ENCODE measurements at regions not wholly inside any gene's neighbourhood (a gene's known extent, or its start where the extent isn't known, plus 50 kb on each side); places are given as distances from the start of the nearest gene placed in this dataset.

- no peaks in the 10 kb centered on the region for H3K9me3 ChIP-seq
- no peak overlapping the region for H3K27ac ChIP-seq
- intact Hi-C loops (cut with DNase I): no loop called here
- WGBS, 3 donors: 74 to 80% (median 78%) methylated on average over 14 of the region's 14 CpGs
- no peaks in the 10 kb centered on the region for H3K36me3 ChIP-seq
- DNase-seq: no peak
- no peaks in the 10 kb centered on the region for H3K4me1 ChIP-seq (ENCODE audit: insufficient read depth)
- H3K27me3 ChIP-seq: no peaks in the 10 kb centered on the region
- no peak overlapping the region for H3K4me3 ChIP-seq
- no peak for TF ChIP-seq CTCF (IDR thresholded peaks at IDR 0.05)
- TF ChIP-seq POLR2A (IDR thresholded peaks at IDR 0.05): no peak
- TF ChIP-seq EP300 (IDR thresholded peaks at IDR 0.05): no peak
Observed at GRCh38 chr17:77720946-77721845, 237.3 kb upstream of the TNRC6C start.

GRCh38 chr17:77721846-77722160 lies 236.7 kb upstream of the TNRC6C start:
- intact Hi-C loops (cut with DNase I): no loop called here
- Histone ChIP-seq H3K36me3 (no peaks in the 10 kb centered on the region), H3K4me3 (no peak overlapping the region), H3K9me3 (no peaks in the 10 kb centered on the region), H3K27ac (no peak overlapping the region), H3K4me1 (ENCODE audit: insufficient read depth) (no peaks in the 10 kb centered on the region), H3K27me3 (no peaks in the 10 kb centered on the region)
- TF ChIP-seq POLR2A (IDR thresholded peaks at IDR 0.05) (no peak), EP300 (IDR thresholded peaks at IDR 0.05) (no peak), CTCF (IDR thresholded peaks at IDR 0.05) (no peak)
- WGBS, 3 donors: 54 to 73% (median 63%) methylated on average over 3 of the region's 3 CpGs
- DNase-seq: no peak

GRCh38 chr17:77722366-77722765 lies 236.1 kb upstream of the TNRC6C start:
- TF ChIP-seq CTCF (IDR thresholded peaks at IDR 0.05) (no peak), POLR2A (IDR thresholded peaks at IDR 0.05) (no peak), EP300 (IDR thresholded peaks at IDR 0.05) (no peak)
- DNase-seq: no peak
- WGBS, 3 donors: 91 to 95% (median 94%) methylated on average over 8 of the region's 8 CpGs
- intact Hi-C loops (cut with DNase I): no loop called here
- Histone ChIP-seq H3K4me1 (ENCODE audit: insufficient read depth) (no peaks in the 10 kb centered on the region), H3K27me3 (no peaks in the 10 kb centered on the region), H3K27ac (no peak overlapping the region), H3K36me3 (no peaks in the 10 kb centered on the region), H3K4me3 (no peak overlapping the region), H3K9me3 (no peaks in the 10 kb centered on the region)

- Histone ChIP-seq H3K4me3 (no peak overlapping the region), H3K27ac (no peak overlapping the region), H3K27me3 (no peaks in the 10 kb centered on the region), H3K36me3 (no peaks in the 10 kb centered on the region), H3K9me3 (no peaks in the 10 kb centered on the region), H3K4me1 (ENCODE audit: insufficient read depth) (no peaks in the 10 kb centered on the region)
- intact Hi-C loops (cut with DNase I): no loop called here
- no peak for DNase-seq
- 88 to 90% (median 89%) methylated on average over 20 of the region's 20 CpGs for WGBS, 3 donors
- TF ChIP-seq POLR2A (IDR thresholded peaks at IDR 0.05): no peak
- TF ChIP-seq EP300 (IDR thresholded peaks at IDR 0.05): no peak
- no peak for TF ChIP-seq CTCF (IDR thresholded peaks at IDR 0.05)
Observed at GRCh38 chr17:77723071-77723908, 235.2 kb upstream of the TNRC6C start.
